Activated CD8-positive, alpha-beta T cell treated with anti-CD3 and anti-CD28 coated beads for 36 hours (primary cell): ENCODE measurements at regions not wholly inside any gene's neighbourhood (a gene's known extent, or its start where the extent isn't known, plus 50 kb on each side); places are given as distances from the start of the nearest gene placed in this dataset.

Experiments
- ATAC-seq: fragments of 200-7000 bp; cut with Tn5 transposase; one replicate; pipeline ENCODE4 v1.10.0; 2021; ENCODE audit warnings: mild to moderate bottlenecking, moderate library complexity
- CTCF ChIA-PET: fragments of 350-600 bp; sonication (Branson Sonifier 250); formaldehyde crosslinking; loops from one replicate; lab custom pipeline; 2021; ENCODE audit warnings: antibody characterized with exemption; lab: Charles Lee
- POLR2A ChIA-PET: fragments of 350-600 bp; sonication (Branson Sonifier 250); formaldehyde crosslinking; loops from one replicate; lab custom pipeline; 2021; ENCODE audit warnings: antibody characterized with exemption; lab: Charles Lee
- DNase-seq: peaks from one replicate; pipeline ENCODE4 v3.0.0-alpha.2; 2020
- H3K27ac Mint-ChIP-seq: one replicate; pipeline ENCODE4 v1.8.0; 2021; ENCODE audit warnings: mild to moderate bottlenecking, mixed read lengths
- H3K27me3 Mint-ChIP-seq: one replicate; pipeline ENCODE4 v1.8.0; 2021; ENCODE audit warnings: mixed read lengths
- H3K36me3 Mint-ChIP-seq: one replicate; pipeline ENCODE4 v1.8.0; 2021; ENCODE audit warnings: low read depth, mixed read lengths
- H3K4me1 Mint-ChIP-seq: one replicate; pipeline ENCODE4 v1.8.0; 2021; ENCODE audit warnings: low read depth, mixed read lengths
- H3K4me3 Mint-ChIP-seq: one replicate; pipeline ENCODE4 v1.8.0; 2021; ENCODE audit warnings: mild to moderate bottlenecking, moderate library complexity, mixed read lengths
- H3K9me3 Mint-ChIP-seq: one replicate; pipeline ENCODE4 v1.8.0; 2021; ENCODE audit warnings: mixed read lengths
- CTCF ChIP-seq: fragments of 200-600 bp; IDR thresholded peaks from one replicate; pipeline ENCODE4 v1.8.0; 2022; ENCODE audit warnings: antibody characterized with exemption, mild to moderate bottlenecking
- intact Hi-C: fragments of 100-400 bp; cut with micrococcal nuclease; formaldehyde crosslinking; loops from one replicate; pipeline ENCODE4 v1.10.0; 2022

- no peaks in the 10 kb centered on the region for H3K36me3 Mint-ChIP-seq
- POLR2A ChIA-PET, result no interaction called here
Measured at GRCh38 chr18:29096079-29096770, 919.3 kb upstream of the CDH2 start.

GRCh38 chr18:29087616-29088246 is 910.8 kb upstream of the CDH2 start:
- peaks cover 19% of the 10 kb centered on the region for H3K9me3 Mint-ChIP-seq
- ATAC-seq (no peak), DNase-seq (no peak)
- no peaks in the 10 kb centered on the region for H3K27me3 Mint-ChIP-seq
- H3K27ac Mint-ChIP-seq, result no peak overlapping the region
- TF ChIP-seq CTCF, result no peak
- ChIA-PET CTCF (no interaction called here), POLR2A (no interaction called here)
- H3K36me3 Mint-ChIP-seq, result no peaks in the 10 kb centered on the region
- intact Hi-C loops, result no loop called here
- no peak overlapping the region for H3K4me3 Mint-ChIP-seq
- H3K4me1 Mint-ChIP-seq, result no peaks in the 10 kb centered on the region

More at GRCh38 chr18:29096079-29096770, 919.3 kb upstream of the CDH2 start:
- Mint-ChIP-seq H3K4me3 (no peak overlapping the region), H3K4me1 (no peaks in the 10 kb centered on the region), H3K27ac (no peak overlapping the region), H3K9me3 (peaks cover 23% of the 10 kb centered on the region), H3K27me3 (no peaks in the 10 kb centered on the region)
- CTCF ChIA-PET, result no interaction called here
- no peak for ATAC-seq
- intact Hi-C loops, result no loop called here
- TF ChIP-seq CTCF, result no peak
- DNase-seq, result no peak

GRCh38 chr18:29084120-29084519 is 907.2 kb upstream of the CDH2 start:
- peaks cover 4% of the 10 kb centered on the region for H3K9me3 Mint-ChIP-seq
- intact Hi-C loops, result no loop called here
- ATAC-seq, result no peak
- H3K36me3 Mint-ChIP-seq, result no peaks in the 10 kb centered on the region
- no peak for TF ChIP-seq CTCF
- H3K27me3 Mint-ChIP-seq, result no peaks in the 10 kb centered on the region
- no peaks in the 10 kb centered on the region for H3K4me1 Mint-ChIP-seq
- ChIA-PET CTCF (no interaction called here), POLR2A (no interaction called here)
- no peak overlapping the region for H3K27ac Mint-ChIP-seq
- no peak overlapping the region for H3K4me3 Mint-ChIP-seq
- DNase-seq, result no peak

- no peak overlapping the region for H3K4me3 Mint-ChIP-seq
- ChIA-PET POLR2A (no interaction called here), CTCF (no interaction called here)
- H3K27ac Mint-ChIP-seq, result no peak overlapping the region
- H3K36me3 Mint-ChIP-seq, result no peaks in the 10 kb centered on the region
- H3K27me3 Mint-ChIP-seq, result no peaks in the 10 kb centered on the region
- H3K4me1 Mint-ChIP-seq, result no peaks in the 10 kb centered on the region
- no peak for TF ChIP-seq CTCF
- intact Hi-C loops, result no loop called here
- ATAC-seq (no peak), DNase-seq (no peak)
- H3K9me3 Mint-ChIP-seq, result peaks cover 4% of the 10 kb centered on the region
Measured at GRCh38 chr18:29083545-29083944, 906.6 kb upstream of the CDH2 start.

GRCh38 chr18:29080946-29081345 is 904.0 kb upstream of the CDH2 start:
- DNase-seq (no peak), ATAC-seq (no peak)
- Mint-ChIP-seq H3K27me3 (no peaks in the 10 kb centered on the region), H3K27ac (no peak overlapping the region), H3K4me1 (no peaks in the 10 kb centered on the region), H3K4me3 (no peak overlapping the region), H3K9me3 (peaks cover 5% of the 10 kb centered on the region), H3K36me3 (no peaks in the 10 kb centered on the region)
- intact Hi-C loops, result no loop called here
- no peak for TF ChIP-seq CTCF
- CTCF ChIA-PET, result no interaction called here
- POLR2A ChIA-PET, result no interaction called here
